ENCODE measurements at regions not wholly inside any gene's neighbourhood (a gene's known extent, or its start where the extent isn't known, plus 50 kb on each side); places are given as distances from the start of the nearest gene placed in this dataset.
"Not testable (repeated sequence)": the region's sequence is repeated elsewhere in the genome, so short reads cannot be mapped to it uniquely, and the experiment has no call there.

DNA sequence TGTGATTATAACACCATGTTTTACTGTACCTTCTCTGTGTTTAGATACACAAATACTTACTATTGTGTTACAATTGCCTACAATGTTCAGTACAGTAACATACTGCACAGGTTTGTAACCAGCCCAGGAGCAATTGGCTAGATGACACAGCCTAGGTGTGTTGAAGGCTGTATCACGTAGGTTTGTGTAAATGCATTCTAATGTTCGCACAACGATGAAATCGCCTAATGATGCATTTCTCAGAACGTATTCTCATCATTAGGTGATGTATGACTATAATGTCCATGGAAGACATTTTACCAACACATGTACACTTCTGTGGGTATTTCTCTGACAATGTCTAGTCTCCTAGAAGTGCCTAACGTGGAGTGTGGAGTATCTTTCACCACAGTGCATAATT, 165.9 kb upstream of the KLF7 start:
- DNase-seq, result no peak

DNA sequence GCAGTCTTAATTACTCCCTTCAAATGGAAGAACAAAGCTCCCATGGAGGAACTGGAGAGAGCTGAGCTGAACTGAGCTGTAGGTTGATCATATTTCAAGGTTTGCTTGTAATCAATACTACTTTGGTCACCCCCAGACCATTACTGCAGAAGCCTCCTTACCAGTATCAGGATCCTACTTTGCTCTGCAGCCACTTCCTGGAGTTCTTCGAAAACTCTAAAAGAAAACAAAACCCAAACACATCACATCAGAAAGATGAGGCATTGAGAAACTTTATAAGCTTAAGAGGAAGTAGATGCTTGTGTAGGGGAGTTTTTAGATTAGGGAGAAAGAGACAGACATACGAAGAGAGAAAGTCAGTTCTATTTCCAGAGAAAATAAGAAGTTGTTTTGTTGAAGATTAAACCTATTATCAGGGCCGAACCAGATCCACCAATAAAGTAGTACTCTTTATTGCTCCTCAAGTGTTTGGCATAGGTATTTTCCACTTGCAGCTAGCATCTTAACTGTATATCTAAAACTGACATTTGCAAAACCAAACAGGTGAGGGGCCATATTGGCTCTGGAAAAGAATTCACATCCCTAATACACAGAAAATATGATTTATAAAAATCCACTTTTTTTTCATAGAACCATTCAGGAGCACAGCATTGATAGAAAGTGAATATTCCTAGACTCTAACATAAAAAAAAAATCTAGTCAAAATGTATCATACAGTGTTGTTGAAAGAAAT, 166.9 kb upstream of the KLF7 start:
- DNase-seq, result no peak

DNA sequence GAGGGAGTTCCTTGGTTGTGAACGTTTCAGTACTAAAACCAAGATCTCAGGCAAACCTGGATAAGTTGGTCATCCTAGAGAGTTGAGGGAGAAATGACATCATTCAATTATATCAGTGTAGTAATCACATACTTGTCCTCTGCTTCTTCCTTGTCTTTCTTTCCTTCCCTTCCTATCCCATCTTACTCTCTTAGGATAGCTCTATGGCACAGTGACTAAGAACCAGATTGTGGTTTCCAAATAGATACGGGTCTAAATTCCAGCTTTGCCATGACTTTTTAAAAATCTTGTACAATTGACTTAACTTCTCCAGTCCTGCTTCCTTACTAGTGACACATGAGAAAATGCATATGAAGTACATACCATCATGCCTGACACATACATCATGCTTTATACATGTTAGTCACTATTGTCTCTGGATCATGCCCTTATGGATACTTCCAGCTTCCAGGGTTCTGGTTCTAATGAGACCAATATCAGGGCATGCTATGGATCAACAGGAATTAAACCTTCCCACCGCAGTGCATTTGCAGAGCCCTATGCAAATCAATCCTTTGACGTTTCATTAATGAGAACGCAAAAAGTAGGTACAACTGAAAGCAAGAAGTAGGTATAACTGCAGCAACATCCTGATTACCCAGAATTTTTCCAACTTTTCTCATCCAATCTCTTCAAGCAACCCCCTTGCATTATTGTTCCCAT, 168.0 kb upstream of the KLF7 start:
- no peak for DNase-seq

DNA sequence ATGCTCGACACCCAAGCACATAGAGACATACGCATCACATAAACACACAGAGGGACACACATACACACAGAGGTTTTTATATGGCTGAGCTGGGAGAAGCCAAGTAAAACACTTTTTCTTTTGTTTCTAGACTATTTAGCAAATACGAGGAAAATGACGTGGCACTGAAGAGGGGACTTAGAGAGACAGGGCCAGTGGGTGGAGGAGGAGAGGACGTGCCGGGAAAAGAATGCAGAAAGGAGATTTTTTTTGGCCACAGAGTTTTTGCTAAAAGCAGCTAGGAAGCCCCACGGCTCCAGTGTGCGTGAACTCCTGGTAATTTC, 168.5 kb upstream of the KLF7 start:
- DNase-seq, result no peak

DNA sequence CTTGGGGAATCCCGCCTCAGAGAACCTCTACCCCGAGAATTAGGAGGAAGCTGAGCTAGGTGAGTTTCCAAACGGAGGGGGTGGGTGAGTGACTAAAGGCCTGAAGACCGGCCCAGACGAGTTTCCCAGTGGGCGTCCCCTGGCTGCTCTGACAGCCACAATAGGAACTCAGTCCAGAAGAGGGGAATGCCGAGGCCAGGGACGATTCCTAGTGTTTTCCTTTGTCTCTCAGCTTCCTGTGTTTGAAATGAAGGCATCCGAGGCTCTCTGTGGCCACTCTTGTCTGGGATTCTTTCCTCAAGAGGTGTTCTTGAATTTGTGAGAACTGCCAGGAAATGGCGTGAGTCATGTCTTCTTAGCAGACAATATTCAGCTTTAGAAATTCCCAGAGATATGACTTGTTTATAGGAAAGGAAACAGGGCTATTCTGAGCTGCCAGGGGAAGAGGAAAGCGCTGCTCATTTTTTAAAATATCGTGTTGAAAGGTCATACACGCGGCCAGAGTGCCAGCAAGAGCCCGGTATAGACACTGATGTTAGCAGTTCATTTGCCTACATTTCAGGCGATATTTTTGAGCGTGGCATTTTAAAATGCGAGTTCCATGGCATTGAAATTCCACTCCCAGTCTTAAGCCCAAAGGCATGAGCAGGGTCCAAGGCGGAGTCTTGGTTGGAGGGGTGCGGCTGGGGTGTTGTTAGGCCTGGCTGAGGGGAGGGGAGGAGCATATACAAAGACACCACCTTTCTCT, 169.1 kb upstream of the KLF7 start:
- peak; percentile 57 for DNase-seq

DNA sequence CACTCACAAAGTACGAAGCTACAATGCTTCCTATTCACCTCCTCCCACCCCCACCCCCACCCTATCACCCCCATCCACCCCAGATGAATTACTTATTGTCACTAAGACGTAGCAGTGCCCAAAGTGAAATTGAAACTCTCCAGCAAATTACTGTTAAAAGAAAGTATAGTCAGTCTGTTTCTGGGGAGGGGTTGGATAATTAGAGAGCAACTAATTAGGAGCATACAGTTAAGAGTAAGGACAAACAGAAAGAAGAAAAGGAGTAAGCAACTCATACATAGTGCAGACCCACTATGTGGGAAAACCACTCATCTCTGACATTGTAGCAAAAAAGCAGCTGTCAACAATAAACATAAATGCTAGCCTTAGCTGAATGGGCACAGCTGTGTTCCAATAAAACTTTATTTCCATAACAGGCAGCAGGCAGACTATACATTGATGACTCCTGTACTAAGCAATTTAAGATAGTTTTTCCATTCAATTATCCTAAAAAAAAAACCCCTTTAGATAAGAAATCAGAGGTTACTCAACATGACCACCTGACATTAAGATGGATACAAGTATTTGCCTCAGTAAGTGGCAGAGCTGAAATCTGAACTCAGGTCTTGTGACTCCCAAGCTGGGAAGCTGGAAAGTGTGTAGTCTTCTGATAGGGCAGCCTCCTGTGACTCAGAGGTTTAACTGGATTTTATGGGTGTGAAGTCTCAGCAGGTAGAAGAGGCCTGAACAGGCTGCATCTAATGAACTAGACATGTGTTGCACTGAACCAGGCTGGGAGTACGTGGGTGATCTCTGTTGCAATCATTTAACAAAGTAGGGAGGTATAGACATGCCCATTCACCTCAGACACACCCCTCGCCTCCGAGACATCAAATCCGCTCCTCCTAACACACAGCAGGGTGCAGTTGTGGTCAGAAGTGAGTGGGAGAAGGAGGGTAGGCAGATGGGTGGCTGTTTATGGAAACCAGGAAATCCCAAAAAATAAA, 171.8 kb upstream of the KLF7 start:
- no peak for DNase-seq

DNA sequence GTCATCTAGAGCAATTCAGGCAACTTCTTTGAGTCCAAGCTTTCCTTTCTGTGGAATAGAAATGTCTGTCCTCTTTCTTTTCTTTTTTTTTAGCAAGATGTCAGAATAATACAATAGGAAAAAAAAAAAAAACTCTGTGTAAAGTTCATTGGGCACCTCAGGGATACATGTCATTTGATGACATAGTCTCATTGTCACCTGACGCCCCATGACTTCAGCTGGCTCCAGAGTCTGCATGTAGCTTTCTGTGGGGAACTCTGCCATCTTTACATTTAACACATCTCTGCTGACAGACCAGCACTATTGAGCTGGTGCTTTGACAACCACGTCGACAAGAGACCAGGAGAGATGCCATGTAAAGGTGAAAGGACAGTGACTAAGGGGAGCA, 172.5 kb upstream of the KLF7 start:
- no peak for DNase-seq

DNA sequence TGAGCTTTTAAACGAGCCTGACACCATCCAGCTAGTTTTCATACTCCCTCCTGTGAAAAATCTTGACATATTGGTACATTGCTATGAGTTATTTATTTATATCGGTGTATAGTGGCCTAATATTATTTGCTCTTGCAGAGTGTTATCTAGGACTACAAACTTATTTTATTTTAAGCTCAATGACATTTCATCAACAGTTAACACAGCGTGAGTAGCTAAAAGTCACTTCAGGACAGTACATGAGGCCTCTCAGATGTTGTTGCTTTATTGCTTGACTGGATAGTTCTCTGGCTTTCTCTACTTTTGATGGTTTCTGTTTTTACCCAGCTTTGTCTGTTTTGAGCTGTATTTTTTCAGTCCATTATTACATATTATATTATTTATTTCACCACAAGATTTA, 172.9 kb upstream of the KLF7 start:
- no peak for DNase-seq

DNA sequence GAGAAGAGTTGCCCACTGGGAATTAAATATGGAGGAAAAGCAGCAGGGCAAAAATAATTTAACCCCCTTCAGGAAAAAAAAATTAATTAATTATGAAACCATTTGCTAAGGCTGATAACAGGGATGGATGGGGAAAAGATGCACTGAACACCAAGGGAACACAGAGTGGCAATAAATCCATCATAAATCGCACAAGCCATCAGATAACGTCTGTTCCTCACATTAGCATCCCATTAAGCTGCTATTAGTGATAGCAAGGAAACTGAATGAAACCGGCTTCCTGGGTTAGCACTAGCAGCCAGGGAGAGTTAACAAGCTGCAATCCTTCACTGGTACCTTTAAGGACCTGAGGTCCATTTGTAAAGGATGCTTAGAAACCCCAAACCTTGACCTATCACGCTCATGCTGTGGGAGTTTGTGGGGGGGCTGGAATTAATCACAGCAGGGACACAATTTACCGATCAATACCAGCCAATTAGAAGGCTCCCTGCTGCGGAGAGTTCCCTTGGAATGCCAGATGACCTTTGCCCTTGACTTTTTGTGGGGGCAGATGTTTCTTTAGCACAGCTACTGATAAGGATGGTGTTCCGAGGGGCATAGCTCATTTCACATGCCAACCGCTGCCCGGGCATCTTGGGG, 175.5 kb upstream of the KLF7 start:
- DNase-seq, result no peak

DNA sequence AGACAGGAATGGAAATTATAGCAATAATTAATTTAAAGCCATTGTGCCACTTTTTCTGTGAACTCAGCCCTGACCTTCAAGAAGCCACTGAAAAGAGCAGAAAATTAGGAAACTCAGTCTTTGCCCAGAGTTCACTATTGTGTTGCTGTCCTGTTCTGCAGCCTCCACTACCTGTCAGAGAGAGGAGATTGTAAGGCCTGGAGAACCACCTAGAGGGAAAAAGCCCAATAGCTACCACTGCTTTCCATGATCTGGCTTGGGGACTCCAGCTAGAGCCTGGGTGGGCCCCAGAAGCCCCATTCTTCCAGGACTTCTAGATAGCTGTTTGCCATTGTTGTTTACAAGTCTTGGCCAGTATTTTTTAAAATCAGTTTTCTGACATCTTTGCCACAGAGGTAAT, 176.1 kb upstream of the KLF7 start:
- DNase-seq, result no peak

DNA sequence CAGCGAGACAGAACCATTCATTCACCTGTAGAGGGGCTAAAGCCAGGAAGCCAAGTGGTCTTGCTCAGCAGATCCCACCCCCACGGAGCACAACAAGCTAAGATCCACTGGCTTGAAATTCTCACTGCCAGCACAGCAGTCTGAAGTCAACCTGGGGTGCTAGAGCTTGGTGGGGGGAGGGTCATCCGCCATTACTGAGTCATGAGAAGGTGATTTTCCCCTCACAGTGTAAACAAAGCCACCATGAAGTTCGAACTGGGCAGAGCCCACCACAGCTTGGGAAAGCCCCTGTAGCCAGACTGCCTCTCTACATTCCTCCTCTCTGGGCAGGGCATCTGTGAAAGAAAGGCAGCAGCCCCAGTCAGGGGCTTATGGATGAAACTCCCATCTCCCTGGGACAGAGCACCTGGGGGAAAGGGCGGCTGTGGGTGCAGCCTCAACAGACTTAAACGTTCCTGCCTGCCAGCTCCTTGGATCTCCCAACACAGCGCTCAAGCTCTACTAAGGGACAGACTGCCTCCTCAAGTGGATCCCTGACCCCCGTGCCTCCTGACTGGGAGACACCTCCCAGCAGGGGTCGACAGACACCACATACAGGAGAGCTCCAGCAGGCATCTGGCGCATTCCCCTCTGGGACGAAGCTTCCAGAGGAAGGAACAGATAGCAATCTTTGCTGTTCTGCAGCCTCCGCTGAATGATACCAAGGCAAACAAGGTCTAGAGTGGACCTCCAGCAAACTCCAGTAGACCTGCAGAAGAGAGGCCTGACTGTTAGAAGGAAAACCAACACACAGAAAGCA, 179.0 kb upstream of the KLF7 start:
- DNase-seq, result not testable (repeated sequence)

DNA sequence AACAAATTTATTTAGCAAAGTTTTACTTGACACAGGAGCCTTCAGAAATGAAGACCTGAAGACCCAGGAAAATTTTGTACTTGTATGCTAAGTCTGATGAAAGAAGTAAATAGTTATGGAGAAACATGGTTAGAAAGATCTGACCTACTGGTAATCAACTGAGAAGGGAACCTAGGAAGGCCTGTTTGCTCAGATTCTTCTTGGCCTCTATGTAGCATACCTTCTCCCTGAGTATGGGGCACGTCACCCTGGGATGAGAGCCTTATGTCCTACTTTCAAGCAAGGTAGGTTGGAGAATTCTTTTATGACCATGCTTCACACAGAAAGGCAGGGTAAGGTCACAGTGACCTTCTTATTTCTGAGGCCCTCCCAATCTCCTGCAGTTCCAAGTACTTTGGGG, 178.6 kb upstream of the CREB1 start:
- no peak for DNase-seq

DNA sequence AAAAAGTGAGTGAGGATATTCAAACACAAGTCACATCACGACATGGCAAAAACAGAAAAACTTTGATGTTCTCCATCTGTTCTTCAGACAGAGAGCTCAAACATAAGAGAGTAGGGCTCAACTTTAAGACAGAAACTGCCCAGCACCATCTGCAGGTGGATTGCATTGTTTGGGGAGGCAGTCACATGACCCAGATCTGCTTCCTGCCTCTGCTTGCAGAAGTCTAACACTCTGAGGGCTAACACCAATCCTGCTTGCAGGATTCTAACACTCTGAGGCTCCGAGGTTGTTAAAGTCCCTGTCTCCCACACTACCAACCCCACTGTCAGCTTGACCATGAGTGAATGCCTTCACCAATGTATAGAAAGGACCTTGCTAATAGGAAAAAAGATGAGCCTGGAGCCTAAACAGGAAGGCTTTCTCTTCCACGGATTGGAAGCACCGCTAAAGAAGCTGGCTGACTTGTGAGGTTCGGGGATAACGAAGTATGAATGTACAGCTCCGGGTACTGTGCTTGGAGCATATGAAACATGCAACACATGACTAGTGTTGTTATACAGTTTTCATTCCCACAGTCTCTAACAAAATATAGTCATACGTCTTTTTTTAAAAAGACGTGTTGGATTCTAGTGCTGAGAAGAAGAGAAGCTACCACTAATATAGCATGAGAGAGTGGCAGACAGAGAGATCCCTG, 176.6 kb upstream of the CREB1 start:
- DNase-seq, result no peak

DNA sequence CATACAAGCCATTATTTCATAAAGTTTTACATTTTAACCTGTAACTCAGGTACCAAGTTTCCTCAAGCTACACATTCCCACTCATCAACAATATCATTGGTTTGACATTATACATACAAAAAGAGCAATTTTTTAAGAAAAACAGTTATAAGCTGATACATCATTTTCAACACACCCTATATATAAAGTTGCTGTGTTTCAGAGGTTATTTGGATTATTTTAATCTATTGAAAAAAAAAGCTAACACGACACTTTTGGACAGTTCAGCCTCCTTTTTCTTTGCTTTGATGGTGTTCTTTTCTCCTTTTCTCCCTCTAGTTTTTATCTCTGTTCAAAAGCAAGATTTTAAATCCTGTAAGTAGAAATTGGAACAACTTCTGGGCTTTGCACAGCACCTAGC, 175.9 kb upstream of the CREB1 start:
- DNase-seq, result no peak

DNA sequence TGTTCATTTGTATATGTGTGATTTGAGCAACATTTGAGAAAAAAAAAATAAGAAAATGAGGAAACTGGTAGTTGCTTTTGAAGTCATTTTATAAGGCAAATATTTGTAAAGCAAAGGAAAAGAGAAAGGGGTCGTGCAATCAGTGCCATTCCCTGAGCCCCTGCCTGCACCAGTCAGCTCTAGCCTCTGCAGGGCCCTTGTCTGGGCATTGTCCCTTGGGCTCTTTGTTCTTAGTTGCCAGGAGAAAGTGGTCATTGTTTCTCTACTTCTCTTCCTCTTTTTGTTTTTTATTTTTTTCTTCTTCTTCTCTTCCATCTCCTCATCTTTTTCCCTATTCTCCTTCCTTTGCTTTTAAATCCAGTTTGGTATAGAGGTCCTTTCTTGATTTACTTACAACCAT, 175.3 kb upstream of the CREB1 start:
- no peak for DNase-seq

DNA sequence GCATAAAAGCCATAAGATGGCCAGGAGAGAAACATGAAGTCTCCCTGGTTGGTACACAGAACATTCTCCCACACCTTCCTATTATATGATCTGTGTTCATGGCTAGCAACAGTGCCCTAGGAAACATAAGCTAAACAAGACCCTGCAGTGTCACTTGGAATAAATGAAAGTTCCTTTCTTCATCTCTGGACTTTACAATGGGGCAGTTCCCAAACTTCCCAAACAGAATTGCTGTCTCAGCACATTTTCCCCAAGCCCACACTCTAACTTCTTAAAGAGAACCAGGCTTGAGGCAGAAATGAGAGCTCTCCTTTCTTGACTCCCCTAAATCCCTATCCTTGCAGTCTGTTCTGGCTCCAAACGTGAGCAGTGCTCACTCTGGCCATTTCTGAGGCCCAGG, 173.2 kb upstream of the CREB1 start:
- no peak for DNase-seq

DNA sequence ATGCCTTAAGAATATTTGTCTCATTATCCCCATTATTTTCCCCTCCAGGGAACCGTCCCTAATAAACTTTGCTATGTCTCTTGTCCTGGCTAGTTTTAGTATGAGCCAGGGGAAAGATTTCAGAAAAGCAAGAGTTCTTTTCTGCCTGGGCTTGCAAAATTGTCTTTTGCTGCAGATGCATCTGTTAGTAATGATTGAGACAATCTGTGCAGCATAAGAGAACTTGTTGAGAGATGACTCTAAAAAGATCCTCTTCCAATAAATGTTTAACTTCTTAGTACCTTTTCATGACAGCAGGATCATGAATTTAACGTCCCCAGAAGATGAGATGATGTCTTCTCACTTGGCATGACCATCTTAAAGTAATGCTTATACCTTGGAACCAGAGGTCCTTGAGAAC, 172.5 kb upstream of the CREB1 start:
- no peak for DNase-seq

DNA sequence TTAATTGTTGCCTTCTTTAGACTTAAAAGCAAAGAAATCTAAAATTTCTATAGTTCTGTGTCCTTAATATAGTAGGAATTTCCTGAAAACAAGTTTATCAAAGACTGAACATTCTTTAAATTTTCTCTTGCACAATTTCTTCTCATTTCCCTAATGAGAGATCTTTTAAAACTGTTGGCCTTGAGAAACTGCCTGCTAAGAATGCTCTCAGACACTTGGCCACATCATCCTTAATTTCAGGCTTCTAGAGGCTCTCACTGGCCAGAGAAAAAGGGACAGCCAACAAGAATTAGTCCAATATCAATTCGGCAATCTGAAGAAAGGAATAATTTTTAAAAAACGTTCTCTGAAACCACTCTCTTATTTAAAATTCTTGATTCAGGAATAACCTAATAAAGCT, 167.0 kb upstream of the CREB1 start:
- no peak for DNase-seq

DNA sequence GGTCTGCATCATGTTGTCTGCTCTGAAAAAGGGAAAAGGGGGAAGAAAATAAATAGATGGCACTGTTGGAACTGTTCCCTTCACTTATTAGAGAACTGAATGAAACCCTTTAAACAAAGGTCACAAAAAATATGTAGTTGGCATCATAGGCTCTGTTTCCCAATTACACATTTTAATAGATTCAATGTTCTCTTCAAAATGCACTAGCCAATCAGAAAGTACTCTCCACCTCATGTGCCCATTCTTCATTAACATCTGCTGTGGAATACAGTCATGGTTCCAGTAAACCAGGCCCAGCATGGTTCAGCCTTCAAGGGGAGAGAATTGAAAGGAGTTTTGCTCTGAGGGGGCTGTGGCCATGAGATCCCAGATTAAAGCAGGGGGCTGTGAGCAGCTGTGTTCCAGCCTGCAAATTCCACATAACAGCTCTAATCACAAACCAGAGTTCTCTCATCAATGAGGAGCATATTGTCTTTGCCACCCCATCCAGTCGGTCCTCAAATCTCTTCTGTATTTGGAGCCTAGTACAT, 165.9 kb upstream of the CREB1 start:
- no peak for DNase-seq

DNA sequence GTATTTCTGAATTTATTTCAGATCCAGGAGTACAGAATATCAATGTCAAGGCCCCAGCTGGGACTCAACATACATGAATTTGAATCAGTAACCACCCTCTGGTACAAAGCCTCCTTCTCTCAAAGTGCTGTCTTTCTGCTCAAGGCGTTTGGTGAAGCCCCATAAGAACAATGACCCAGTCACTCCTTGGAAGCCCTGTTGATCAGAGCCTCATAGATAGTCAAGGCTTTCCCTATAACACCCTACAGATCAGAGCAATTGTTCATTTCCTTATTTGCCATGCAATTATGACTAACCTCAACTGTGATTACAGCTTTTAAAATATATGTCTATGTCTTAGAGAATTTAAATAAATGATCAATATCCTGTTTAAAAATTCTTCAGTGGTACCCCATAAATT, 159.1 kb upstream of the CREB1 start:
- DNase-seq, result no peak

DNA sequence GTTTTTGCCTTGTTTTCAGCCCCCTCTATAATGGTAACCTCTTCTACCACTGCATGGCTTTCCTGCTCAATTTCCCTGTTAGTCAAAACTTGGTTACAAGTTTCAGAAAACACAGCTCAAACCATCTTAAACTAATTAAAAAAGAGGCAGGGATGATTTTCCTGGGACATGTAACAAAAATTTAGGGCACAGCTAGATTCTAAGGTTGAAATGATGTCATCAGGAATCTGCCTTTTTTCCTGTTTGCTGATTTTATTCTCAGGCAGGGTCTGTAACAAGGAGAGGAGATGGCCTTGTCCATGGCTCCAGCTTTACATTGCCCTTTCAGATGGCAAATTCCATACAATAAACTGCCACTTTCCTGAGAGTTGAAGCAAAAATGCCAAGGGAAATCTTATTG, 157.9 kb upstream of the CREB1 start:
- DNase-seq, result no peak

Data from NCI-H2029 treated with DMSO at 0.1 percent for 48 hours (cell line).